ENCODE measurements at regions not wholly inside any gene's neighbourhood (a gene's known extent, or its start where the extent isn't known, plus 50 kb on each side); places are given as distances from the start of the nearest gene placed in this dataset.

DNA sequence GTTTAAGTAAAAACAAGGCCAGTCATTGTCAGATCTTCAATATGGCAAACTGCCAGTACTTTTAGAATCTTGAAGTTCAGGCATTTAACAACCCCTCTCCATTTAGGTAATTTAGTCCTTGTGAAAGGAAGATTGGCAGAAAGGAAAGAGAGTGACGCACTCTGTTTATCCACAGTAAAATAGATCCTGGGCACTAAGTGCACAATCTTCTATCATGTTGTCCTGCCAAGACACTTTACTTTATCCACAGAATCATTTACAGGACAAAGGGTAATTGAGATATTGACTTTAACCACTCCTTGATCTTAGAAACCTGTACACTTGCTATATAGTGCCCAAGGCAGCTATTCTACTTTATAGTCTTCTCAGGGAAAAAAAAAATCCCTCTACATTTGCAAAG, 786.4 kb upstream of the SLITRK1 start:
- Histone ChIP-seq H3K4me1 (ENCODE audit: insufficient read depth, low read length, poor library complexity, severe bottlenecking) (no peaks in the 10 kb centered on the region), H3K4me3 (ENCODE audit: low read depth, low read length, poor library complexity, severe bottlenecking) (no peak overlapping the region), H3K9me3 (ENCODE audit: low read depth, low read length, poor library complexity, severe bottlenecking) (no peaks in the 10 kb centered on the region), H3K27me3 (replicated peaks; ENCODE audit: insufficient read depth, low read depth, low read length, poor library complexity) (no peaks in the 10 kb centered on the region), H3K27ac (ENCODE audit: low read depth, low read length, poor library complexity, severe bottlenecking) (no peak overlapping the region), H3K36me3 (ENCODE audit: insufficient read depth, low read length, poor library complexity, severe bottlenecking) (no peaks in the 10 kb centered on the region)
- TF ChIP-seq, protein P1, sequence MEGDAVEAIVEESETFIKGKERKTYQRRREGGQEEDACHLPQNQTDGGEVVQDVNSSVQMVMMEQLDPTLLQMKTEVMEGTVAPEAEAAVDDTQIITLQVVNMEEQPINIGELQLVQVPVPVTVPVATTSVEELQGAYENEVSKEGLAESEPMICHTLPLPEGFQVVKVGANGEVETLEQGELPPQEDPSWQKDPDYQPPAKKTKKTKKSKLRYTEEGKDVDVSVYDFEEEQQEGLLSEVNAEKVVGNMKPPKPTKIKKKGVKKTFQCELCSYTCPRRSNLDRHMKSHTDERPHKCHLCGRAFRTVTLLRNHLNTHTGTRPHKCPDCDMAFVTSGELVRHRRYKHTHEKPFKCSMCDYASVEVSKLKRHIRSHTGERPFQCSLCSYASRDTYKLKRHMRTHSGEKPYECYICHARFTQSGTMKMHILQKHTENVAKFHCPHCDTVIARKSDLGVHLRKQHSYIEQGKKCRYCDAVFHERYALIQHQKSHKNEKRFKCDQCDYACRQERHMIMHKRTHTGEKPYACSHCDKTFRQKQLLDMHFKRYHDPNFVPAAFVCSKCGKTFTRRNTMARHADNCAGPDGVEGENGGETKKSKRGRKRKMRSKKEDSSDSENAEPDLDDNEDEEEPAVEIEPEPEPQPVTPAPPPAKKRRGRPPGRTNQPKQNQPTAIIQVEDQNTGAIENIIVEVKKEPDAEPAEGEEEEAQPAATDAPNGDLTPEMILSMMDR (conservative IDR thresholded peaks at IDR 0.05; ENCODE audit: low read depth, low read length) = no peak
- TF ChIP-seq EZH2 (IDR thresholded peaks at IDR 0.05; ENCODE audit: borderline replicate concordance, low read depth, low read length, poor library complexity, severe bottlenecking) = no peak
- ChIA-PET CTCF (no interaction called here), POLR2A (ENCODE audit: low non-redundant PET) (no interaction called here)
- BruUV-seq (replicated peaks) = no TSS peak
- intact Hi-C loops (cut with micrococcal nuclease; ENCODE audit: unreplicated experiment) = no loop called here
- DNase-seq (ENCODE audit: low spot score) = no peak

DNA sequence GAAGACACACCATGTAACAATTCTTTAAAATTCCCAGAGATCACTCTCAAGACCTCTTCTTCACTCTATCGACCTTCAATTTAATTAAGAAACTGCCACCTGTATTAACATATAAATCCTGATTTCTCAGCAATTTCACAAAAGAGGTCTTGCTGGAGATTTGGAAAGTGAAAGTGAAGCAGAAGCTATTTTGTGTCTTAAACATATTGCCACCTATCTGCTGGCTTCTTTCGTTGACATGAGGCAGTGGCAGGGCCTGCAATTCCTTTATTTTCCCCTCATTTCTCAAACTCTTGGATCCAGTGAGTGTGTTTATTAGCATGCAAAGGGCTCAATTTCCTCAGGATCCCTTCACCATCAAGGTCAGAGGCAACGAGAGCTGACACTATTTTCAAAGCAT, 780.2 kb upstream of the SLITRK1 start:
- POLR2A ChIA-PET (ENCODE audit: low non-redundant PET) = no interaction called here
- Histone ChIP-seq H3K9me3 (ENCODE audit: low read depth, low read length, poor library complexity, severe bottlenecking) (no peaks in the 10 kb centered on the region), H3K27me3 (replicated peaks; ENCODE audit: insufficient read depth, low read depth, low read length, poor library complexity) (no peaks in the 10 kb centered on the region), H3K36me3 (ENCODE audit: insufficient read depth, low read length, poor library complexity, severe bottlenecking) (no peaks in the 10 kb centered on the region), H3K4me1 (ENCODE audit: insufficient read depth, low read length, poor library complexity, severe bottlenecking) (peaks cover 8% of the 10 kb centered on the region), H3K27ac (ENCODE audit: low read depth, low read length, poor library complexity, severe bottlenecking) (no peak overlapping the region), H3K4me3 (ENCODE audit: low read depth, low read length, poor library complexity, severe bottlenecking) (no peak overlapping the region)
- no TSS peak for BruUV-seq (replicated peaks)
- CTCF ChIA-PET = no interaction called here
- DNase-seq (ENCODE audit: low spot score) = no peak
- TF ChIP-seq, protein P1 (conservative IDR thresholded peaks at IDR 0.05; ENCODE audit: low read depth, low read length) = no peak
- no peak for TF ChIP-seq EZH2 (IDR thresholded peaks at IDR 0.05; ENCODE audit: borderline replicate concordance, low read depth, low read length, poor library complexity, severe bottlenecking)
- intact Hi-C loops (cut with micrococcal nuclease; ENCODE audit: unreplicated experiment) = loop anchor here (5.0 kb wide), 1 partner anchor 320 kb away; no protein-coding TSS in a partner anchor

DNA sequence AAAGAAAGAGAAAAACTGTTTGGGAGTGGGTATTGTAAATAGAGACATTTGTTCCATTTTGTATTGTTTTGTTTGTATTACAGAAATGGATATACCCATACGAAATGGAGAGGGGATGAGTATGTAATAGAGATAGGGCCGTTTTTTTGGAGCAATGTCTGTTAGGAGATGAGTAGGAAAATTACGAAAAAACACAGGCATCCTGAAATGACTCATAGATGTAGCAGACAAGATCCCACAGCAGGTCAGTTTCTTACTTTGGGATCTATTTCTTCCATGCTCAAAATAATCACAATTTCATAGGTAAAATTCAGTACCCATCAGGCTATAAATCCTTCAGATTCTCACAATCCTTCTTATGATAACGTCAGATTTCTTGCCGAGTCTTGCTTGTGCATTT, 779.4 kb upstream of the SLITRK1 start:
- ChIA-PET POLR2A (ENCODE audit: low non-redundant PET) (no interaction called here), CTCF (no interaction called here)
- no peaks in the 10 kb centered on the region for H3K27me3 ChIP-seq (replicated peaks; ENCODE audit: insufficient read depth, low read depth, low read length, poor library complexity)
- no peaks in the 10 kb centered on the region for H3K9me3 ChIP-seq (ENCODE audit: low read depth, low read length, poor library complexity, severe bottlenecking)
- intact Hi-C loops (cut with micrococcal nuclease; ENCODE audit: unreplicated experiment) = loop anchor here (5.0 kb wide), 1 partner anchor 321 kb away; no protein-coding TSS in a partner anchor
- no peaks in the 10 kb centered on the region for H3K36me3 ChIP-seq (ENCODE audit: insufficient read depth, low read length, poor library complexity, severe bottlenecking)
- DNase-seq (ENCODE audit: low spot score) = no peak
- BruUV-seq (replicated peaks) = no TSS peak
- TF ChIP-seq, protein P1 (conservative IDR thresholded peaks at IDR 0.05; ENCODE audit: low read depth, low read length) = no peak
- no peak for TF ChIP-seq EZH2 (IDR thresholded peaks at IDR 0.05; ENCODE audit: borderline replicate concordance, low read depth, low read length, poor library complexity, severe bottlenecking)
- H3K27ac ChIP-seq (ENCODE audit: low read depth, low read length, poor library complexity, severe bottlenecking) = no peak overlapping the region
- peaks cover 8% of the 10 kb centered on the region for H3K4me1 ChIP-seq (ENCODE audit: insufficient read depth, low read length, poor library complexity, severe bottlenecking)
- H3K4me3 ChIP-seq (ENCODE audit: low read depth, low read length, poor library complexity, severe bottlenecking) = no peak overlapping the region
